ENCODE measurements at regions not wholly inside any gene's neighbourhood (a gene's known extent, or its start where the extent isn't known, plus 50 kb on each side); places are given as distances from the start of the nearest gene placed in this dataset.

- DNase-seq, result no peak
These were observed 913.8 kb upstream of the SLITRK5 start for GRCh38 chr13:86757236-86757978.

GRCh38 chr13:86758116-86758515, 913.1 kb upstream of the SLITRK5 start:
- no peak for DNase-seq

DNA sequence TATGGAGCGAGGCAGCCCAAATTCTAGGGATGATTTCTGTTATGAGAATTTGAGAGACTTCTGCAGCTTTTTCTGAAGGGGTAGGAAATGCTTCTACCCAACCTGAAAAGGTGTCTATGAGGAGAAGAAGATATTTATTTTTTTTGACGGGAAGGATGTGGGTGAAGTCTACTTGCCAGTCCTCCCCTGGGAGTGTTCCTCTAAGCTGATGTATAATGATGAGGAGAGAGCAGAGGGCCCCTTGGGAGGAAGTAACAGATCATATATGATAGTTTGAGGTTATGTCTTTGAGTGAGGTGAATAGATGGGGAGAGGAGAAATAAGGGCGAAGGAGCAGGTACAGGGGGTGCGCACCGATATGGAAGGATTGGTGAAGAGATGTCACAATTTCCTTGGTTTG, 910.6 kb upstream of the SLITRK5 start:
- DNase-seq, result no peak

- DNase-seq, result no peak
These were observed 905.7 kb upstream of the SLITRK5 start for GRCh38 chr13:86765462-86765861.

GRCh38 chr13:86788616-86789015, 882.6 kb upstream of the SLITRK5 start:
- DNase-seq, result no peak

- no peak for DNase-seq
These were observed 879.0 kb upstream of the SLITRK5 start for GRCh38 chr13:86792153-86792651.

DNA sequence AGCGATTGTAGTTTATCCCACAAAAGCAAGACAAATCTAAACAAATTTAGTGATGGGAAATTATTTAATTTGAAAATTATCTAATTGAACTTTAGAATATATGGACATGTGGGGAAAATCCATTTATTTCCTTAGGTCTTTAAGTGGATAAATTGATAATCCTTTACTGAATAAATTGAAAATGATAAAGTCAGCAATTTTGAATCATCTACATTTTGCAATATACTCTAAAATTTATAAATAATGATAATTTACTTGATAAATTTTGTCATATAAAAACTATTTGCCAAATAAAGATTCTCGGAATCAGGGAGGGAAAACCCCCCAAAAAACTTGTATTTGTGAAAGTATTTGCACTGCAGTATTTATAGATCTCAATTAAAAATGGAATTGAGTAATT, 875.3 kb upstream of the SLITRK5 start:
- DNase-seq, result no peak

GRCh38 chr13:86810361-86810760, 860.8 kb upstream of the SLITRK5 start:
- DNase-seq, result peak; percentile 53

DNA sequence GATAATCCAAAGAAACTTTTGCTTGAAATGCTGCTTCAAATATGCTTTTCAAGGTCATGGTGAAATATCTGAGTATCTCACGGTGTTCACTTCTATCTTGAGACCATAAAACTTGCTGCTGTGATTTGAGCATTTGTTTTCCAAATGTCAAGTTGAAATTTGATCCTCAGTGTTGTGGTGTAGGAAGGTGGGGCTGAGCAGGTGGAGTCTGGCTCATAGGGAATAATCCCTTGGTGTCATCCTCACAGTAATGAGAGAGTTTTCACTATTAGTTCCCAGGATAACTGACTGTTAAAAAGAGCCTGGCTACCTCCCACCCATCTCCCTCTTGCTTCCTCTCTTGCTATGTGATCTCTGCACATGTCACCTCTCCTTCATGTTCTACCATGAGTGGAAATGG, 858.0 kb upstream of the SLITRK5 start:
- DNase-seq, result peak; percentile 79

DNA sequence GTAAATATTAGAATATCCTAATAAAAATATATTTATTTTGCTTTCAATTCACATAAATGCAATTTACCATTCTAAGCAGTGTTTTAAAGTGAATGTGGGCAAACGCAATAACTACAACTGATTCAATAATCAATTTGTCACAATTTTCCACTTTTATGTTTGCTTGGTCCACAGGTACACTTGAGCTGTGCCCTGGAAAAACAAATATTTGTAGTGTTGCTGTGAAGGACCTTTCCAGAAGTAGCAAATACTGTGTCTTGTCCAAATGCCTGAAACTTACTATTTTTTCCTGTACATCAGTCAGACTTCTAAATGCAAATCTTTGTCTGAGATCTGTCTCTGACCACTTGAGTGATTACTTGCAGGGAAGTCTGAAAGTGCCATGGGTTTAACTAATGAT, 845.8 kb upstream of the SLITRK5 start:
- DNase-seq, result no peak

- DNase-seq, result no peak
These were observed 844.9 kb upstream of the SLITRK5 start for GRCh38 chr13:86826232-86826631.

DNA sequence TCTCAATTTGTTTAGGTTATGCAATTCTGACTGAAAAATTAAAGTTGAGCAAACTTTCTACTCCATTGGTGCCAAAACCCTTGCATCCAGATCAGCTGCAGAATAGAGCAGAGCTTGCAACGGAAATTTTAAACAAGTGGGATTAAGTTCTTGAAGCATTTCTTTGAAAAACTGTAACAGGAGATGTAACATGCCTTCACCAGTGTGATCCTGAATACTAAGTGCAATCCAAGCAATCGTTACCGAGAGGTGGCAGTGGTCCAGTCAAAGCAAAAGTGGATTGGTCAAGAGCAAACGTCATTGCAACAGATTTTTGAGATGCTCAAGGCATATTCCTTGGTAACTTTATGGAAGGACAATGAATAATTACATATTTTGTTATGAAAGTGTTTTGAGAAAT, 841.1 kb upstream of the SLITRK5 start:
- no peak for DNase-seq

GRCh38 chr13:86831084-86831483, 840.1 kb upstream of the SLITRK5 start:
- DNase-seq, result no peak

- no peak for DNase-seq
These were observed 832.6 kb upstream of the SLITRK5 start for GRCh38 chr13:86838411-86839120.

DNA sequence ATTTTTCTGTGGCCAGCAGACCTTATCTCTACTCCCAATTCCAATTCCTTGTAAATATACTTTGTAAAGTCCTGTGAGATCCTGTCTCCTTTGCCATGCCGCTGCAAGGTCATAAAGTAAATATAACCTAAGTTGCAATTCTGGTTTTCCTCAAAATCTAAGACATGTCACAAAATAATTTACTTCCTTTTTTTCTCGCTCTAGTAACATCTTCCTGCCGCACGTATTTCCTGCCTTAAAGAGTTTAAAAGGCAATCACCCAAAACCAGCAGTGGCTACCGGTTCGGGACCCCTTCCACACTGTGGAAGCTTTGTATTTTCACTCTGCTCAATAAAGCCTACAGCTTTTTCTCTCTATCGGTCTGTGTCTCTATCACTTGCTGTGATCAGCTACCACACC, 832.0 kb upstream of the SLITRK5 start:
- DNase-seq, result no peak

DNA sequence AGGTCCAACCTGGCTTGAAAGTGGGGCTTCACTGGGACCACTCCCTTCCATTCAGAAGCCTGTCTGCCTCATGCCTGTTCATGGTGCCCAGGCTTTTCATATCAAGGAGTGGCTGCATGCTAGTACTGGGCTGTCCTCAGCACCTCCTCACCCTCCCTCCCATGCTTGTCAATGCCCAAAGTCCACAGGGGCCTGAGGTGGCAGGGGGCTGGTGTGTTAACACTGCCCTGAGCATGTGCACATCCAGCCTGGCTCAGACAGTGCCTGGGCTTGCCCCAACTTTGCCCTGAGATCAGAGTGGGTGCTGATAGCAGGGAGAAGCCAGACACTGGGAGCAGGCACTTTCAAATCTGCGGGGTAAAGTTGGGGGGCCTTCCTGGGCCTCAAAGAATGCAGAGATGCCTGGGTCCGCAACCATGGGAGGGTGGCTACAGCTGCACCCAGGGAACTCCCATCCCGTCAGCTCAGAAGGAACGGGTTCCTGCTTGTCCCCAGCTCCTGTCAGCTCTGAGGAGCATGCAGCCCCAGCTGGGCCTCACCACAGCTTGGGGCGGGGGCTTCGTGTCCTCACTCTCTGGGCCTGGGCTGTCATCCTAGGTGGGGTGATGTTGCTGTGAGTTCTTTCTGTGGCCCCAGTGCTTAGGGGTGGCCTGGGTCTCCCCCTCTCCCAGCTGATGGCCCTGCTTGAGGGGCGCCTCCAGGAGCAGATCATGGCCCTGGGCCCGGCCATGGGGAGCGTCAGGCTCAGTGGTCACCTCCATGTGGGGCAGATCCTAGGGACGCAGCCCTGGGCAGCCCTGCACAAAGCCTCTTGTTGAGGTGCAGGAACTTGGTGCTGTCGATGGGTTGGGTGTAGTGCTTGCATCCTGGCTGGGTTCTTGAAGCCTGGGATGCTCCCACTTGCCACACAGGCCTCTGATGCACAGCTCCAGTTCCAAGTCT, 830.6 kb upstream of the SLITRK5 start:
- no peak for DNase-seq

GRCh38 chr13:86841264-86841663, 829.9 kb upstream of the SLITRK5 start:
- no peak for DNase-seq

DNA sequence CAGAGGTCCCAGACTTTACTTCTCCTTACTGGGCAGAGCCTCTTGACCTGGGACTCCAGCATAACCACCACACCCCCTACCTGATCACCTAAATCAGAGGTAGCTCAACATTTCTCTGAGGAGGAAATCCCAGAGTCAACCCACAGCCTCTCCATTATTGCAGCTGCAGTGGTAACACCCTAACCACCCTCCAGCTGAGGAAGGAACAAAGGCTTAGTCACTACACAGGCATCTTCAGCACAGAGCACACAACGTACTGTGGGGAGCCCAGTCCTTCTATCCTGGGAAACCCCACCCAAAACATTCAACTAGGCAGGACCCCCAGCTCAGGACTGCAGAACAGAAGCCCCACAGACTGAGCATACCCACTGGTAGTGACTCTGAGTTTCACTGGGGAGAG, 824.7 kb upstream of the SLITRK5 start:
- DNase-seq, result no peak

DNA sequence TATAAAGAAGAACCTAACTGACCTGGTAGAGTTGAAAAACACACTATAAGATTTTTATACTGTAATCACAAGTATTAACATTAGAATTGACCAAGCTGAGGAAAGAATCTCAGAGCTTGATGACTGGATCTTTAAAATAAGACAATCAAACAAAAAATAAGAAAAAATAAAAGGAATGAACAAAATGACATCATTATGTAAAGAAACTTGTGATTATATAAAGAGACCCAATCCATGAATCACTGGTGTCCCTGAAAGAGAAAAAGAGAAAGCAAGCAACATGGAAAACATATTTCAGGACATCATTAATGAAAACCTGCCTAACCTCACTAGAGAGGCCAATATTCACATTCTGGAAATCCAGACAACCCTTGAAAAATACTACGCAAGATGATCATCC, 822.5 kb upstream of the SLITRK5 start:
- DNase-seq, result no peak

- DNase-seq, result peak; percentile 45
These were observed 814.2 kb upstream of the SLITRK5 start for GRCh38 chr13:86856991-86857390.

DNA sequence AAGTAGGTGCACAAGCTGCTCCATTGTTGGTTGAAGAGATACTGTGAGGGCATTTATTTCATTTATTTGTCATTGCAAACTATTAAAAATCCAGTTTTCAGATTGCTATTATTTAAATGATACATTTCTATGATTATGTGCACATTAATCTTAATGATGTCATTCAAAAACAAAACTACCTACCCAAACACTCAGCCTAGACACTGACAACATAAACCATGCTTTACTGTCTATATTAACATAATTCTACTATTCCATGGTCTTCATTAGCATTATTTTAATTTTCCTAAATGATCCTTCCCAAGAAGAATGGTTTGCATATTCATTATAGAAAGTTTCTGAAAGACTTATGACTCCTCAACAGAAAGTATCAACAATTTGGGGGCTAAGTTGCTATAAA, 813.0 kb upstream of the SLITRK5 start:
- DNase-seq, result no peak

GRCh38 chr13:86862137-86862536, 809.0 kb upstream of the SLITRK5 start:
- no peak for DNase-seq

DNA sequence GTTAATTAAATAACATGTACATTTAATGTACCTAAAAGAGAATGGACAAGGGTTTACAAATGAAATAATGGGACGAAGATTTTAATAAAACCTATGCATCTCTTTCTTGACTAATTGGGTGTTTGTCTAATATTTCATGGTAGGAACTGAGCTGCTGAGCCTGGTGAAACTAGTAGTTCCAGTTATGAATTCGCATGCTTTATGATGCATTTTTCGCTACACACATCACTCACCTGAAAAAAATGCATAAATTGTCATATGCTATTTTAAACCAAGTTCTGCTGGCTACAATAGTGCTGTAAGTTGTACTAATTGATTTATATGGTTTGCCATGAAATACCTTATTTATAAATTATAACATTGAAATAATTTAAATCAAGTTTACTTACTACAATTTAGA, 806.8 kb upstream of the SLITRK5 start:
- no peak for DNase-seq
